Endothelial cell (in vitro differentiated cells): ENCODE measurements at regions not wholly inside any gene's neighbourhood (a gene's known extent, or its start where the extent isn't known, plus 50 kb on each side); places are given as distances from the start of the nearest gene placed in this dataset.

ENCODE experiments used
- DNase-seq: peaks from one replicate; pipeline ENCODE4 v3.0.0; 2021; ENCODE audit warnings: low spot score
- H3K27ac Mint-ChIP-seq: one replicate; pipeline ENCODE4 v1.8.0; 2021; ENCODE audit warnings: mixed read lengths, inconsistent platforms; ENCODE audit not compliant: unreplicated experiment
- H3K27me3 Mint-ChIP-seq: one replicate; pipeline ENCODE4 v1.8.0; 2021; ENCODE audit warnings: mild to moderate bottlenecking, moderate library complexity, mixed read lengths, inconsistent platforms; ENCODE audit not compliant: unreplicated experiment
- H3K36me3 Mint-ChIP-seq: one replicate; pipeline ENCODE4 v1.8.0; 2021; ENCODE audit warnings: mild to moderate bottlenecking, low read depth, mixed read lengths, inconsistent platforms; ENCODE audit not compliant: unreplicated experiment
- H3K4me1 Mint-ChIP-seq: one replicate; pipeline ENCODE4 v1.8.0; 2021; ENCODE audit warnings: mild to moderate bottlenecking, mixed read lengths, inconsistent platforms; ENCODE audit not compliant: unreplicated experiment
- H3K4me3 Mint-ChIP-seq: one replicate; pipeline ENCODE4 v1.8.0; 2021; ENCODE audit warnings: mild to moderate bottlenecking, mixed read lengths, inconsistent platforms; ENCODE audit not compliant: unreplicated experiment
- H3K9me3 Mint-ChIP-seq: one replicate; pipeline ENCODE4 v1.8.0; 2021; ENCODE audit warnings: mixed read lengths, inconsistent platforms; ENCODE audit not compliant: unreplicated experiment
- TF ChIP-seq, protein P1 (sequence below): fragments of 200-600 bp; sonication (generic); IDR thresholded peaks from one replicate; pipeline ENCODE4 v1.5.0; 2021; ENCODE audit warnings: antibody characterized with exemption; ENCODE audit not compliant: unreplicated experiment

DNA sequence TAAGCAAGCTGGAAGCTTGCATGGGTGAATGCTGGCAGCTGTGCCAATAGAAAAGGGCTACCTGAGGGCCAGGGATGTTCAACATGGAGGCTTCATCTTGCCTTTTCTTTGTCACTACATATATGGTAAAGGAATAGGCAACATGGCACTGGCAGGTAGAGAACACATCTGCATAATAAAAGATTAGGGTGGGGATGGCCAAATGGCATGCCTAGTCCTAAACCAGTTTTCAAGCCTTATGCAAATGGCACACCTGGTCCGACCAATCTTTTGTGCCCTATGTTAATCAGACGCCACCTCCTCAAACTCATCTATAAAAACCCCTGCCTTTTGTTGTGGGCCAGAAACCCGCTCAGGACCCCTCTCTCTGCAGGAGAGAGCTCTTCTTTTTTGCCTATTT is 216.8 kb upstream of the PROK2 start:
- H3K27me3 Mint-ChIP-seq, result no peaks in the 10 kb centered on the region
- no peak overlapping the region for H3K4me3 Mint-ChIP-seq
- peaks cover 9% of the 10 kb centered on the region for H3K4me1 Mint-ChIP-seq
- no peaks in the 10 kb centered on the region for H3K9me3 Mint-ChIP-seq
- no peak for DNase-seq
- no peaks in the 10 kb centered on the region for H3K36me3 Mint-ChIP-seq
- TF ChIP-seq, protein P1, sequence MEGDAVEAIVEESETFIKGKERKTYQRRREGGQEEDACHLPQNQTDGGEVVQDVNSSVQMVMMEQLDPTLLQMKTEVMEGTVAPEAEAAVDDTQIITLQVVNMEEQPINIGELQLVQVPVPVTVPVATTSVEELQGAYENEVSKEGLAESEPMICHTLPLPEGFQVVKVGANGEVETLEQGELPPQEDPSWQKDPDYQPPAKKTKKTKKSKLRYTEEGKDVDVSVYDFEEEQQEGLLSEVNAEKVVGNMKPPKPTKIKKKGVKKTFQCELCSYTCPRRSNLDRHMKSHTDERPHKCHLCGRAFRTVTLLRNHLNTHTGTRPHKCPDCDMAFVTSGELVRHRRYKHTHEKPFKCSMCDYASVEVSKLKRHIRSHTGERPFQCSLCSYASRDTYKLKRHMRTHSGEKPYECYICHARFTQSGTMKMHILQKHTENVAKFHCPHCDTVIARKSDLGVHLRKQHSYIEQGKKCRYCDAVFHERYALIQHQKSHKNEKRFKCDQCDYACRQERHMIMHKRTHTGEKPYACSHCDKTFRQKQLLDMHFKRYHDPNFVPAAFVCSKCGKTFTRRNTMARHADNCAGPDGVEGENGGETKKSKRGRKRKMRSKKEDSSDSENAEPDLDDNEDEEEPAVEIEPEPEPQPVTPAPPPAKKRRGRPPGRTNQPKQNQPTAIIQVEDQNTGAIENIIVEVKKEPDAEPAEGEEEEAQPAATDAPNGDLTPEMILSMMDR, result no peak
- H3K27ac Mint-ChIP-seq, result no peak overlapping the region

DNA sequence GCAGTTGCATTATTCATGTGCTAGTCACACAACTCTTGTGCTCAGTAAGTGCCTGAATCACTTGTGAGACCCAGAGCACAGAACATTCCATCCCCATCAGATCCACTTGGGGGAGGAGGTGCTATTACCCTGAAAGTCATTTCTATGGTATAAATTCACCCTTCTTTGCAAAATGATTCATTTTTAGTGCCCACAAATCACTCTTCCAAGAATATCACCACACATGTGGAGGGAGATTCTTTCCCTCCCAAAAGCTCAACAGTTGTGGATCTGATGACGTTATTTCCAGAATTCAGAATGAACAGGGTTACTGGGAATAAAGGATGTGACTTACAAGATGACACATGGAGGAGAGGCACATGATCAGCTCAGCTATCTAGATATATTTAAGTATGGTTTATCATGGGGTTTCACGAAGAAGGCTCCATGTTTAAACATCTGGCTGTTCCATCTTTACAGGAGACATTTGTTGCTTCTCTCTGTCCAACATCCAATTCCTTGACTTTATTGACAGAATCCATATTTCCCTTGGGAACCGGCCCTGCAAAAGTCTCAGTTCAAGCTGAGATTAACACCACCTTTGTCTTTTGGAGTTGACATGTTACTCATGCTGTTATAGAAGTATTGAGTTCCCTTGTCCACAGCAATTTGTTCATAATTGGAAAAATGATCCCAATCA is 214.2 kb upstream of the PROK2 start:
- no peak overlapping the region for H3K4me3 Mint-ChIP-seq
- H3K27me3 Mint-ChIP-seq, result no peaks in the 10 kb centered on the region
- peaks cover 17% of the 10 kb centered on the region for H3K4me1 Mint-ChIP-seq
- no peak overlapping the region for H3K27ac Mint-ChIP-seq
- TF ChIP-seq, protein P1, result no peak
- no peaks in the 10 kb centered on the region for H3K9me3 Mint-ChIP-seq
- H3K36me3 Mint-ChIP-seq, result no peaks in the 10 kb centered on the region
- no peak for DNase-seq

DNA sequence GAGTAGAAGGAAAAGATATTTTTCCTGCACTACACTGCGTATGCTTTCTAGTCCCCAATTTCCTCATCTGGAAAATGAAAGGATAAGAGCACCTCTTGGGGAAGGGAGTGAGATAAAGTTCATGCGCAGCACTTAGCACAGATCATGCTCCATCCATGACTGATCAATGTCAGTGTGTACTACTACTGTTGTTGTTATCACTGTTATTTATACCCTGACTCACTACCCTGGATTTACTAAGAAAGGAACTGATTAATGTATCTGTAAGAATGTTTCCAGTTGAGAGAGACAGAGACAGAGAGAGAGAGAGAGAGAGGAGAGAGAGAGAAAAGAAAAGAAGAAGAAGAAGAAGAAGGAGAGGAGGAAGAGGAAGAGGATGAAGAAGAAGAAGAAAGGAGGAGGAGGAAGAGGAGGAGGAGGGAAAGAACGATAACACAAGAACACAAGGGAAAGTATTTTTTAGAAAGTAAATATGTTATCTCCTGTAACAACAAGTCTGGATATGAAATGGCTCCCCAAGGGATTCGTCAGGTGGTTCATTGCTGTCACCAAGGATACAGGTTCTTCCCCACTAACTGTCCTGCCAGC is 212.2 kb upstream of the PROK2 start:
- Mint-ChIP-seq H3K4me1 (peaks cover 13% of the 10 kb centered on the region), H3K36me3 (no peaks in the 10 kb centered on the region), H3K27me3 (peaks cover 1% of the 10 kb centered on the region)

DNA sequence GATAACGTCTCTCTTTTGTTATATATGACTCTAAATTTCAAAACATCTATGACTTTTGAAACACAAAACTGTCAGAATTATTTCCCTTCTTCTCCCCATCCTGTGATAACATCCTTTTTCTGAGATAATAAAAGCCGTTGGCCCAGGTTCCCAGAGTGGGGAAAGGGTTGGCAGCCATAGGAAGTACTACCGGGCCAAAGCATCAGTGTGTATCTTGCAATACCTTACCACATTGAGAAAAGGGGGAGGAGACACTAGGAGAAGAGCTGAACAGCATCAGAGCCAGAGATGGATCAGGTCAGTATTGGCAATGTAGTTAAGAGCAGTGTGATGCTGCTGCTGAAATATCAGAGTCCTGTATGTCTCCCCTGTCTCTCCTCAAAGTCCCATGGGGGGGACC is 210.0 kb upstream of the PROK2 start:
- Mint-ChIP-seq H3K27ac (no peak overlapping the region), H3K27me3 (peaks cover 1% of the 10 kb centered on the region), H3K9me3 (no peaks in the 10 kb centered on the region), H3K36me3 (no peaks in the 10 kb centered on the region), H3K4me1 (peaks cover 13% of the 10 kb centered on the region), H3K4me3 (no peak overlapping the region)
- no peak for DNase-seq
- TF ChIP-seq, protein P1, result no peak

More for the DNA sequence above, 212.2 kb upstream of the PROK2 start:
- no peak overlapping the region for H3K4me3 Mint-ChIP-seq
- TF ChIP-seq, protein P1, result no peak
- no peak overlapping the region for H3K27ac Mint-ChIP-seq
- no peaks in the 10 kb centered on the region for H3K9me3 Mint-ChIP-seq
- DNase-seq, result no peak

DNA sequence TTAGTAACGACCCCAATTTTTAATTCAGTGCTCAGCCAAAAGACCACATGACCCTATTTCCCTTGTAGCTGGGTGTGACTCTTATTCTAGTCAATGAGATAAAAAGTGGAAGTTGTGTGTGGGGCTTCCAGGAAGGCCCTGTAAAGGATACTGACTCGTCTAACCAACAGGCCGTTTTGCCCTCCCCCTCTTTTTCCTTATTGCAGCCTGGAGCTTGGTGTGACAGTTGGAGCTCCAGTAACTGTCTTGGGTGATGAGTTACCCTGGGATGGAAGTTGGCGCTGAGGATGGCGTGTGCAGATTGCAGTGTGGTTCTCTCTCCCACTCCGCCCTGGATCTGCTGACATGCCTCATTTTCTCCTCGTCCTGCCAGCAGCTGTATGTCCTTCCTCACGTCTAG is 209.3 kb upstream of the PROK2 start:
- Mint-ChIP-seq H3K27me3 (peaks cover 1% of the 10 kb centered on the region), H3K36me3 (no peaks in the 10 kb centered on the region), H3K4me1 (peaks cover 13% of the 10 kb centered on the region), H3K4me3 (no peak overlapping the region), H3K9me3 (no peaks in the 10 kb centered on the region), H3K27ac (no peak overlapping the region)
- DNase-seq, result no peak
- TF ChIP-seq, protein P1, result no peak
